ENCODE measurements at regions not wholly inside any gene's neighbourhood (a gene's known extent, or its start where the extent isn't known, plus 50 kb on each side); places are given as distances from the start of the nearest gene placed in this dataset.
A peak's percentile ranks its signal among the peaks of the same experiment; 100 is the strongest.

DNA sequence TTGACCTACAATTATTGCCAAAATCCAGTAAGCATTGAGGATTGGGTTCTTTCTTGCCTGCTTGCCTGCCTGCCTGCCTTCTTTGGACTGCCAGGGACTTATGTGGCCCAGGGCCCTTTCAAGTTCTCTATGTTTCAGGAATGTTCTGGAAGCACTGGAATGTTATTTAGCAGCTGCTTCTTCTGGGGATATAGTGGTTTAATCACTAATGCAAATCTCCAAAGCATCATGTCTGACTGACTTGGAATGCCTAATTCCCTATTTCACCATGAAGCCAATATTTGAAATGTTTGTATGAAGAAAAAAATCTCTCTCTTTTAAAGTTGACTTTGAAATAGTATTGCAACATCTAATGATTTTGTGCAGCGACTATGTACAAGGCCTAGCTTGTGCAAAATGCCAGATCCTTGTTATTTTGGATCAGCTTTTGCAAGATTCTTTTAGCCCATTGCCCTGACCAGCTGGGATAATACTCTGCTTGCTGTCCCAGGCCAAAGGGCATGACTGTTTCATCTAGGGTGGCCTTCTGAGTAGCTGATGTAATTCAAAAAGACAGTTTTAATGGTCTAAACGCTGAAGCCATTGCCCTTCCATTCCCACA lies 204.6 kb downstream of the RND3 start:
- Histone ChIP-seq H3K27ac (no peak overlapping the region), H3K27me3 (no peaks in the 10 kb centered on the region), H3K9me3 (no peaks in the 10 kb centered on the region), H3K4me1 (no peaks in the 10 kb centered on the region), H3K36me3 (replicated peaks in 1 of 2; ENCODE audit: insufficient read depth in 1 of 2, low read depth in 2 of 2) (no peaks in the 10 kb centered on the region), H3K4me3 (no peak overlapping the region)
- WGBS, 2 donors, result 50 to 57% methylated on average over 2 of the region's 2 CpGs
- DNase-seq, result peak in 1 of 4 donors; percentile 13
- TF ChIP-seq, protein P1, sequence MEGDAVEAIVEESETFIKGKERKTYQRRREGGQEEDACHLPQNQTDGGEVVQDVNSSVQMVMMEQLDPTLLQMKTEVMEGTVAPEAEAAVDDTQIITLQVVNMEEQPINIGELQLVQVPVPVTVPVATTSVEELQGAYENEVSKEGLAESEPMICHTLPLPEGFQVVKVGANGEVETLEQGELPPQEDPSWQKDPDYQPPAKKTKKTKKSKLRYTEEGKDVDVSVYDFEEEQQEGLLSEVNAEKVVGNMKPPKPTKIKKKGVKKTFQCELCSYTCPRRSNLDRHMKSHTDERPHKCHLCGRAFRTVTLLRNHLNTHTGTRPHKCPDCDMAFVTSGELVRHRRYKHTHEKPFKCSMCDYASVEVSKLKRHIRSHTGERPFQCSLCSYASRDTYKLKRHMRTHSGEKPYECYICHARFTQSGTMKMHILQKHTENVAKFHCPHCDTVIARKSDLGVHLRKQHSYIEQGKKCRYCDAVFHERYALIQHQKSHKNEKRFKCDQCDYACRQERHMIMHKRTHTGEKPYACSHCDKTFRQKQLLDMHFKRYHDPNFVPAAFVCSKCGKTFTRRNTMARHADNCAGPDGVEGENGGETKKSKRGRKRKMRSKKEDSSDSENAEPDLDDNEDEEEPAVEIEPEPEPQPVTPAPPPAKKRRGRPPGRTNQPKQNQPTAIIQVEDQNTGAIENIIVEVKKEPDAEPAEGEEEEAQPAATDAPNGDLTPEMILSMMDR (IDR thresholded peaks at IDR 0.05), result no peak
- TF ChIP-seq POLR2A (IDR thresholded peaks at IDR 0.05), result no peak
- peak; percentile 53 for ATAC-seq
- intact Hi-C loops (cut with DNase I), result no loop called here

DNA sequence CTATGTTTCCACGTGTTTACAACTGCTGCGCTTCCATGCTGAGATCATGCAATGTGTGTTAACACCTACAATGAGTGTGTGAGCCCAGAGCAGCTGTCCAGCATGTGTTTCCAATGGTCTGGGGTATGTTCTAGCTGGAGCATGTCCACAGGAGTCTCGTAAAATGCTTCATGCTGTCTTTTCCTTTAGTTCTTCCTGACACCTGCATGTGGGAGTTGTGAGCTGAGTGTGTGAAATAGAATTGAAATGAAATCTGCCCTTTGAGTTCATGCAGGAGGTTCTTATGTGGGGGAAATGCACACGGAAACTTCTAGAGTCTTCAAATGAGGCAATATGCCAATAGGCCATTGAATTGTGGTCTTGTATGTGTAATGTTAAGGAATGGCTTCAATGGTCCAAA lies 205.1 kb downstream of the RND3 start:
- no peak overlapping the region for H3K27ac ChIP-seq
- intact Hi-C loops (cut with DNase I), result no loop called here
- no peaks in the 10 kb centered on the region for H3K9me3 ChIP-seq
- DNase-seq, result no peak
- H3K4me1 ChIP-seq, result no peaks in the 10 kb centered on the region
- H3K27me3 ChIP-seq, result no peaks in the 10 kb centered on the region
- H3K4me3 ChIP-seq, result no peak overlapping the region
- H3K36me3 ChIP-seq (replicated peaks in 1 of 2; ENCODE audit: insufficient read depth in 1 of 2, low read depth in 2 of 2), result no peaks in the 10 kb centered on the region
- no peak for TF ChIP-seq POLR2A (IDR thresholded peaks at IDR 0.05)
- TF ChIP-seq, protein P1 (IDR thresholded peaks at IDR 0.05), result no peak
- WGBS, 2 donors, result 75 to 82% methylated on average over 4 of the region's 4 CpGs
- ATAC-seq, result no peak

DNA sequence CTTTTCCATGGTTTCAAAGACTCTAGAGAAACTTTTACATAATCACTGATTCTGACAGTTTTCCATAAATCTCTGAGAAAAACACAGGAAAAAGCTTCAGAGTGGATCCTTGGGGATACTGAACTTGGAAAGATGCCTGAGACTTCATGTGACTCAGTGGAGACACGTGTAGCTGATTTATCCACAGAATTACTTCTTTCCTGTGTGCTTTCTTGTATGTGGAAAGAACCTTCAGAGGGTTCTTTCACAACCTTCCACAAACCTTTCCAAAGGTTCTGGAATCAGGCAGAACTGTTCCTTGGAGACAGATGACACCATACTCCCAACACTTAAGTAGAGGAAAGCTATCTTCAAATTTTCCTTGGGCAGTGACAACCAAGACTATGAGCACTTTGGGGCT lies 207.2 kb downstream of the RND3 start:
- H3K27ac ChIP-seq, result no peak overlapping the region
- no peaks in the 10 kb centered on the region for H3K36me3 ChIP-seq (replicated peaks in 1 of 2; ENCODE audit: insufficient read depth in 1 of 2, low read depth in 2 of 2)
- H3K27me3 ChIP-seq, result no peaks in the 10 kb centered on the region
- intact Hi-C loops (cut with DNase I), result no loop called here
- H3K9me3 ChIP-seq, result no peaks in the 10 kb centered on the region
- WGBS, 2 donors, result 41 to 50% methylated on average over 1 of the region's 1 CpG
- no peak for TF ChIP-seq POLR2A (IDR thresholded peaks at IDR 0.05)
- TF ChIP-seq, protein P1 (IDR thresholded peaks at IDR 0.05), result no peak
- DNase-seq (peak in 2 of 4 donors; percentile 12 to 32), ATAC-seq (peak; percentile 59)
- no peak overlapping the region for H3K4me3 ChIP-seq
- H3K4me1 ChIP-seq, result no peaks in the 10 kb centered on the region

DNA sequence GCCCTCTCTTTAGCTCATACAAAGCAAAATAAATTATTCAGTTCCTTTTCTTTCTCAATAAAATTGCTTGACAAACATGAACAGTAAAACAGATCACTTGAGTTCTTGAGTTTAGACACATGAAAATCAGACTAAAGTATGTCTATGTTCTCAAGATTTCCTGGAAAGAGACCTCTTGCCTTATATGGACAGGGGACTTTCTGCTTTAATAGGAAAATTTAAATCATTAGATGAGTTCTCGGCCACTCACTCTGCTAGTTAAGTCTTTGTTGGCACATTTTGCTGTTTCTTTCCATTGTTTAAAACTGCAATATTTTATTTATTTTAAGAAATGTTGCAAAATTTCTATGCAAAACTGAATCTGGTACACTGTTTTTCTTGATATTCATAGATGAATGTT lies 207.8 kb downstream of the RND3 start:
- intact Hi-C loops (cut with DNase I), result no loop called here
- no peaks in the 10 kb centered on the region for H3K27me3 ChIP-seq
- no peak overlapping the region for H3K27ac ChIP-seq
- DNase-seq (no peak), ATAC-seq (no peak)
- no peak overlapping the region for H3K4me3 ChIP-seq
- H3K36me3 ChIP-seq (replicated peaks in 1 of 2; ENCODE audit: insufficient read depth in 1 of 2, low read depth in 2 of 2), result no peaks in the 10 kb centered on the region
- TF ChIP-seq, protein P1 (IDR thresholded peaks at IDR 0.05), result no peak
- no peak for TF ChIP-seq POLR2A (IDR thresholded peaks at IDR 0.05)
- WGBS, 2 donors, result 63 to 79% methylated on average over 1 of the region's 1 CpG
- H3K4me1 ChIP-seq, result no peaks in the 10 kb centered on the region
- no peaks in the 10 kb centered on the region for H3K9me3 ChIP-seq

DNA sequence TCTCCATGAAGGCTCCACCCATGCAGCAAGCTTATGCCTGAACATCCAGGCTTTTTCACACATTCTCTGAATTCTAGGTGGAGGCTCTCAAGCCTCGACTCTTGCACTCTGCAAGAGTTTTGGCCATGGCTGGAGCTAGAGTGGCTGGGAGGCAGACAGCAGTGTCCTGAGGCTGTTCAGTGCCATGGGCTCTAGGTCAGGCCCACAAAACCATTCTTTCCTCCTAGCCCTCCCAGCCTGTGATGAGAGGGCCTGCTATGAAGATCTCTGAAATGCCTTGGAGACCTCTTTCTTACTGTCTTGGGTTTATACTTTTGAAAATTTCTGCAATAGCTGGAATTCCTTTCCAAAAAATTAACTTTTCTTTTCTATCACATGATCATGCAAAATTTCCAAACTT lies 210.7 kb downstream of the RND3 start:
- Histone ChIP-seq H3K27ac (no peak overlapping the region), H3K9me3 (no peaks in the 10 kb centered on the region), H3K36me3 (replicated peaks in 1 of 2; ENCODE audit: insufficient read depth in 1 of 2, low read depth in 2 of 2) (no peaks in the 10 kb centered on the region), H3K4me3 (no peak overlapping the region), H3K4me1 (no peaks in the 10 kb centered on the region), H3K27me3 (no peaks in the 10 kb centered on the region)
- intact Hi-C loops (cut with DNase I), result no loop called here
- DNase-seq (no peak), ATAC-seq (no peak)
- WGBS, 2 donors, result 78 to 88% methylated on average over 1 of the region's 1 CpG
- TF ChIP-seq, protein P1 (IDR thresholded peaks at IDR 0.05), result no peak
- TF ChIP-seq POLR2A (IDR thresholded peaks at IDR 0.05), result no peak
